Progenitor cell of endocrine pancreas (in vitro differentiated cells): ENCODE measurements at regions not wholly inside any gene's neighbourhood (a gene's known extent, or its start where the extent isn't known, plus 50 kb on each side); places are given as distances from the start of the nearest gene placed in this dataset.

Experiments used
- DNase-seq: peaks from one replicate; pipeline ENCODE4 v3.0.0; 2021; ENCODE audit warnings: low spot score; ENCODE audit not compliant: unreplicated experiment
- H3K27ac Mint-ChIP-seq: 2 replicates; pipeline ENCODE4 v1.8.0; 2021; ENCODE audit warnings: mild to moderate bottlenecking, moderate library complexity, mixed read lengths
- H3K27me3 Mint-ChIP-seq: 2 replicates; pipeline ENCODE4 v1.8.0; 2021; ENCODE audit warnings: mixed read lengths
- H3K36me3 Mint-ChIP-seq: 2 replicates; pipeline ENCODE4 v1.8.0; 2022; ENCODE audit warnings: mixed read lengths; ENCODE audit not compliant: insufficient read depth
- H3K4me1 Mint-ChIP-seq: 2 replicates; pipeline ENCODE4 v1.8.0; 2021; ENCODE audit warnings: low read depth, mixed read lengths
- H3K4me3 Mint-ChIP-seq: 2 replicates; pipeline ENCODE4 v1.8.0; 2021; ENCODE audit warnings: low read depth, mild to moderate bottlenecking, moderate library complexity, mixed read lengths
- H3K9me3 Mint-ChIP-seq: 2 replicates; pipeline ENCODE4 v1.8.0; 2021; ENCODE audit warnings: low read depth, mixed read lengths
- TF ChIP-seq, protein P1 (sequence below): fragments of 200-600 bp; sonication (generic); IDR thresholded peaks from one replicate; pipeline ENCODE4 v1.5.0; 2021; ENCODE audit warnings: antibody characterized with exemption, mild to moderate bottlenecking; ENCODE audit not compliant: unreplicated experiment

DNA sequence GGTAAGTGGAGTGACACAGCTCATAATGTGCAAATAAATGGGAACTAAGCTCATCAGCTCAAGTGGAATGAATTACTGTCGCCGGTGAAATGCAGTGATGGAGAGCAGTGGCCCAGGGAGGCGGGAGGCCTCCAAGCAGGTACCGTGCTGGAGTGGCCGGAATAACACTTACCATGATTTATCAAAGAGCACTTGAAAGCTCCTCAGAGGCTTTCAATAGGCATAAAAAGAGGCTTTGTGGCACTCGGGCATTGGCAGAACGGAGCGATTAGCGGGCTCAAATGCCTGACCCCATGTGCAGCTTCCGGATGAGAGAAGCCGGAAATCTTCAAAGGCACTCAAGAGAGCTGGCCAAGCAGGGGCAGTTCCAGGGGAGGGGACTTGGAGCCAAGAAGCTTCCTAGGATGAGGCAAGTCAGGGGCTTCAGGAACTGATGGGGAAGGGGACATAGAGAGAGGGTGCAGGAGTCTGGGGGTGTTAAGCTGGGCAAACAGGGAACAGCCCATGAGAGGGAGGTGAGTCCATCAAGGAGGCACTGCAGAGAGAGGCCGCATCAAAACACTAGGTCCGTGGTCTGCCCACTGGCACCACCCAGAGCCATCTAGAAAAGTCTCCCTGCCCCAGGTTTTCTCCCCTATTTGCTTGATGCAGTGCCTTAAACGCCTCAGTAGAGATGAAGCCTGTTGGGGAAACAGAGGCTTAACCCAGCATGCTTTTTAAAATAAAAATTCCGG lies 144.0 kb upstream of the IRX6 start:
- peaks cover 3% of the 10 kb centered on the region for H3K27me3 Mint-ChIP-seq
- DNase-seq: no peak
- no peak overlapping the region for H3K27ac Mint-ChIP-seq
- H3K4me3 Mint-ChIP-seq: no peak overlapping the region
- peaks cover 8% of the 10 kb centered on the region for H3K4me1 Mint-ChIP-seq
- TF ChIP-seq, protein P1, sequence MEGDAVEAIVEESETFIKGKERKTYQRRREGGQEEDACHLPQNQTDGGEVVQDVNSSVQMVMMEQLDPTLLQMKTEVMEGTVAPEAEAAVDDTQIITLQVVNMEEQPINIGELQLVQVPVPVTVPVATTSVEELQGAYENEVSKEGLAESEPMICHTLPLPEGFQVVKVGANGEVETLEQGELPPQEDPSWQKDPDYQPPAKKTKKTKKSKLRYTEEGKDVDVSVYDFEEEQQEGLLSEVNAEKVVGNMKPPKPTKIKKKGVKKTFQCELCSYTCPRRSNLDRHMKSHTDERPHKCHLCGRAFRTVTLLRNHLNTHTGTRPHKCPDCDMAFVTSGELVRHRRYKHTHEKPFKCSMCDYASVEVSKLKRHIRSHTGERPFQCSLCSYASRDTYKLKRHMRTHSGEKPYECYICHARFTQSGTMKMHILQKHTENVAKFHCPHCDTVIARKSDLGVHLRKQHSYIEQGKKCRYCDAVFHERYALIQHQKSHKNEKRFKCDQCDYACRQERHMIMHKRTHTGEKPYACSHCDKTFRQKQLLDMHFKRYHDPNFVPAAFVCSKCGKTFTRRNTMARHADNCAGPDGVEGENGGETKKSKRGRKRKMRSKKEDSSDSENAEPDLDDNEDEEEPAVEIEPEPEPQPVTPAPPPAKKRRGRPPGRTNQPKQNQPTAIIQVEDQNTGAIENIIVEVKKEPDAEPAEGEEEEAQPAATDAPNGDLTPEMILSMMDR: no peak
- H3K36me3 Mint-ChIP-seq: no peaks in the 10 kb centered on the region
- H3K9me3 Mint-ChIP-seq: no peaks in the 10 kb centered on the region

DNA sequence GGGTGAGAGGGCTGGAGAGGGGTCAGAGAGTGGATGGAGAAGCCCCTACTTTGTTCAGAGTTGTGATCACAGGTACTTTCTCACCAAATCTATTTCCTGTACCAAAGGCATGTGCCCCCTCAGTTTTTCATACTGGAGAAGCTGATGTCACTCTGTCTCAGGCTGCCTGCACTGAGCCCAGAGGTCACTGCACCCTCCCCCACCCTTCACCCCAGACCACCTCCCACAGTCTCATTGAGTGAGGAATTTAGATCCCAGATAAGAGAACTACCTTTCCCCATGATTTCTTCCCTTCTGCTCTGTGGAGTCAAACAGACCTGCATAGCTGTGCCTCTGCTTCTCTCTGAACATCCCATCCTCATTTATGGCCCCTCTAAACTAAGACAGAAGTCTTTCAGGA lies 140.0 kb upstream of the IRX6 start:
- DNase-seq: no peak
- TF ChIP-seq, protein P1: no peak
- peaks cover 12% of the 10 kb centered on the region for H3K27me3 Mint-ChIP-seq
- peaks cover 8% of the 10 kb centered on the region for H3K4me1 Mint-ChIP-seq
- no peaks in the 10 kb centered on the region for H3K9me3 Mint-ChIP-seq
- no peaks in the 10 kb centered on the region for H3K36me3 Mint-ChIP-seq
- no peak overlapping the region for H3K27ac Mint-ChIP-seq
- no peak overlapping the region for H3K4me3 Mint-ChIP-seq

DNA sequence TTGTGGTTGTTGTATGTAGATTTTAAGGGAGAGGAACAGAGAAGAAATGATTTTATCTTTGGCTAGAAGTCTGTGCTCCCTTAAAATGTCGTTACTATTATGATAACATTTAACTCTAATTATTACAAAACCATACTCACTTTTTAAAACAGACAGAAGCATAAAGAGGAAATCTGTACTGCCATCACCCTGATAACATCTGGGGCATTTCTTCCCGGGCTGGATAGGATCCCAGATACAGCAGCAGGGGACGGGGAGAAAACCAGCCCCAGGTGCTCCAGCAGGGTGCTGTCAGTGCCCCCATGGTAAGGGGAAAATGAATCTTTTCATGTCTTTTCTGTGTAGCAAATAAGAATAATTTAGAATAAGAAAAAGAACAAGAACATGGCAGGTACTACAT lies 139.4 kb upstream of the IRX6 start:
- H3K9me3 Mint-ChIP-seq: no peaks in the 10 kb centered on the region
- TF ChIP-seq, protein P1: no peak
- DNase-seq: no peak
- peaks cover 14% of the 10 kb centered on the region for H3K27me3 Mint-ChIP-seq
- peaks cover 9% of the 10 kb centered on the region for H3K4me1 Mint-ChIP-seq
- H3K27ac Mint-ChIP-seq: no peak overlapping the region
- no peak overlapping the region for H3K4me3 Mint-ChIP-seq
- no peaks in the 10 kb centered on the region for H3K36me3 Mint-ChIP-seq

DNA sequence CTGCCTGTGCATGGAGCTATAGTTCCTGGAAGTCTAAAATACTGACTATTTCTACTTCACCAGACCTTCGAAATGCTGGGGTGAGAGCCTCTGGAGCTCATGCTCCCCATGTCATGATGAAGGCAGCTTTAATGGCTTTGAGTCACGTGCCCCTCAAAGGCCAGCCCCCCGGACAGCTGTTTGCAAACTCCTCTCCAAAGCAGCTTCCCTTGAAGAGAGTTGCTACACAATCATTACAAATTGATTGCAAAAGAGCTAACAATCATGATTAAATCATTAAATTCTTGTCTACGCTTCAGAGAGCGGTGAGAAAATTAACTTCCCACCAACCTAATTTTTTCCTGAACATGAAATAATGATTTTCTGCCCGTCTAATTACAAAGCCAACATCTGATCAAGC lies 134.8 kb upstream of the IRX6 start:
- H3K27me3 Mint-ChIP-seq: peaks cover 22% of the 10 kb centered on the region
- H3K4me3 Mint-ChIP-seq: no peak overlapping the region
- H3K4me1 Mint-ChIP-seq: peaks cover 4% of the 10 kb centered on the region
- H3K36me3 Mint-ChIP-seq: no peaks in the 10 kb centered on the region
- TF ChIP-seq, protein P1: no peak
- H3K9me3 Mint-ChIP-seq: peaks cover 6% of the 10 kb centered on the region
- DNase-seq: no peak
- H3K27ac Mint-ChIP-seq: no peak overlapping the region

DNA sequence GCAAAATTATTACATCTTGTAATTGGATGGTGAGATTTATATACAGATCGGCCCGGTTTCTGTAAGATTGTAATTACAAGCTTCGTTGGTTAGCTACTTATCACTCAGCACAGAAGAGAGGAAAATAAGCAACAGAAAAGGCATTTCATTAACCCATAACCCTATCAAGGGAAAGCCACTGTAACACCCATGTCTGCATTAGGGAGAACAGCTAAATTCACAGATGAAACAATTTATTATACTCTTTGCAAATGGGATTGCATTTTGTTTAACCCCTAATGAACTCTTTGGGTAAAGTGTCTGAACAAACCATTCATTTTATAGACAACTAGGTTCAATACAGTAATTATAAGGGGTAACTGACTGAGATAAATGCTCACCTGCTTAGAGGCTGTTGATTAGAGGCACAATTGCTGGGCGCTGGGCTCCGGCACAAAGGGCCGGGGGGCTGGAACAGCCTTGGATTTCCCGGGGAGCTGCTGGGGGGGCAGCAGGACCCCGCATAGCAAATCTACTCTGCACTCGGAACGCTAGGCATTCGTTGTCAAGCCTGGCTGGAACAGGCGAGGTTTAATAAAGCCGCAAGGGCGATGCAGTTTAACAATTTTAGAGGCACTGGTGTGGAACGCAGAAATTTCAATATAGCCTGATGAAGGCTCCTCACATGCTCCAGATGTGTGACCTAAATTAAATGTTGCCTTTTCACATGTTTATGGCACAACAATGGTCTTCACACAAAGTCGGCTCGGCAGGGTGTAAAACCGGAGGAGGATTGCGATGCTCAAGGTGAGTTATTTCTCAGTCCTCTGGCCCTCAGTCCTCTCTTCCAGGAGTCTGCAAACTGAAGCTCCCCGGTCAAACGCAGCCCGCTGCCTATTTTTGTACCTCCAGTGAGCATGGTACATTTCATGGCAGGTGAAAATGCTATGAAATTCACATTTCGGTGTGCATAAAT lies 134.0 kb upstream of the IRX6 start:
- Mint-ChIP-seq H3K4me3 (no peak overlapping the region), H3K36me3 (no peaks in the 10 kb centered on the region), H3K9me3 (peaks cover 6% of the 10 kb centered on the region), H3K27ac (no peak overlapping the region), H3K27me3 (peaks cover 22% of the 10 kb centered on the region), H3K4me1 (peaks cover 1% of the 10 kb centered on the region)
- TF ChIP-seq, protein P1: no peak
- no peak for DNase-seq
